ENCODE measurements at regions not wholly inside any gene's neighbourhood (a gene's known extent, or its start where the extent isn't known, plus 50 kb on each side); places are given as distances from the start of the nearest gene placed in this dataset.

- no peak overlapping the region for H4K91ac ChIP-seq (ENCODE audit: insufficient read depth, low read depth, low read length)
- in situ Hi-C loops (cut with MboI; ENCODE audit: low sequenced_read_pairs) = no loop called here
- ATAC-seq (ENCODE audit: low read depth) = no peak
- ChIA-PET POLR2A (ENCODE audit: unreplicated experiment) (no interaction called here), CTCF (no interaction called here)
- 83% methylated on average over 1 of the region's 6 CpGs; no CpG with 5 or more reads in 1 of the 2 experiments for WGBS, 2 experiments (ENCODE audit: extremely low coverage in 2 of 2, insufficient read length in 1 of 2)
- no peaks in the 10 kb centered on the region; the same call in 1 of the 2 replicates for H3K9me3 ChIP-seq (ENCODE audit: control insufficient read depth, insufficient read depth, low read length)
- H3K4me3 ChIP-seq (ENCODE audit: insufficient read depth, low read depth, low read length) = no peak overlapping the region
- no peak overlapping the region for H3K14ac ChIP-seq (replicated peaks; ENCODE audit: low read depth, low read length)
- intact Hi-C loops (cut with micrococcal nuclease) = loop anchor here (10.0 kb wide), 1 partner anchor 1744 kb away; no protein-coding TSS in a partner anchor
- no peaks in the 10 kb centered on the region for H3K4me1 ChIP-seq (ENCODE audit: control insufficient read depth, insufficient read depth, low read length)
- H2AFZ ChIP-seq (replicated peaks; ENCODE audit: low read length, poor library complexity) = no peak overlapping the region
- no peak for TF ChIP-seq MXI1 (IDR thresholded peaks at IDR 0.05; ENCODE audit: borderline replicate concordance, low read depth, low read length)
- no peak for TF ChIP-seq CTCF (conservative IDR thresholded peaks at IDR 0.05; ENCODE audit: low read depth, low read length)
- TF ChIP-seq RFX5 (IDR thresholded peaks at IDR 0.05; ENCODE audit: low read depth, low read length) = no peak
- H3K4ac ChIP-seq (ENCODE audit: low read depth, low read length) = no peak overlapping the region
- no peak overlapping the region for H3K27ac ChIP-seq (ENCODE audit: insufficient read depth, low read length)
- H3K9ac ChIP-seq (ENCODE audit: low read depth, low read length) = no peak overlapping the region
- H3K9me1 ChIP-seq (ENCODE audit: insufficient read depth, low read length) = no peaks in the 10 kb centered on the region
- H4K20me1 ChIP-seq (ENCODE audit: insufficient read depth, low read length) = no peaks in the 10 kb centered on the region
- no peak for DNase-seq
- H4K5ac ChIP-seq (ENCODE audit: low read depth, low read length) = no peak overlapping the region
- H4K8ac ChIP-seq (ENCODE audit: low read depth in 2 of 2, low read length in 2 of 2) = no peak overlapping the region
- BruUV-seq (replicated peaks) = no TSS peak
- H3K56ac ChIP-seq (ENCODE audit: extremely low read depth, insufficient read depth, low read length) = no peak overlapping the region
- no peak overlapping the region for H2BK20ac ChIP-seq (ENCODE audit: low read depth, low read length)
- H2AK9ac ChIP-seq (replicated peaks; ENCODE audit: low read depth, low read length, poor library complexity) = no peak overlapping the region
- H3K79me1 ChIP-seq (ENCODE audit: low read depth in 1 of 2, low read length in 2 of 2) = no peaks in the 10 kb centered on the region
- H3K23ac ChIP-seq (ENCODE audit: low read depth, low read length) = no peak overlapping the region
- H3K18ac ChIP-seq (ENCODE audit: low read depth, low read length) = no peak overlapping the region
- H2BK120ac ChIP-seq (ENCODE audit: low read depth, low read length) = no peak overlapping the region
- no peaks in the 10 kb centered on the region for H3K27me3 ChIP-seq (ENCODE audit: control insufficient read depth, insufficient read depth, low read length)
- no peak overlapping the region for H3K4me2 ChIP-seq (ENCODE audit: low read depth, low read length)
- H3K36me3 ChIP-seq (ENCODE audit: control insufficient read depth, insufficient read depth, low read length) = no peaks in the 10 kb centered on the region
- no peak overlapping the region for H2AK5ac ChIP-seq (ENCODE audit: low read depth, low read length)
- dilution Hi-C loops (cut with HindIII; ENCODE audit: low sequenced_read_pairs, unreplicated experiment) = no loop called here
- no peak overlapping the region for H2BK5ac ChIP-seq (ENCODE audit: low read depth, low read length, poor library complexity, severe bottlenecking)
- H2BK15ac ChIP-seq (ENCODE audit: low read depth, low read length) = no peak overlapping the region
These were observed 648.1 kb downstream of the NTRK3 start for GRCh38 chr15:87608238-87609028.
